Activated CD4-positive, alpha-beta T cell treated with anti-CD3 and anti-CD28 coated beads, Interleukin-10, Interleukin-2, amounts not matched to agents 100 ng/mL and 50 ng/mL, durations not matched to agents 16 hours and 8 hours (primary cell): ENCODE measurements at regions not wholly inside any gene's neighbourhood (a gene's known extent, or its start where the extent isn't known, plus 50 kb on each side); places are given as distances from the start of the nearest gene placed in this dataset.

Source experiments
- DNase-seq: peaks from one replicate; pipeline ENCODE4 v3.0.0-alpha.2; 2020

DNA sequence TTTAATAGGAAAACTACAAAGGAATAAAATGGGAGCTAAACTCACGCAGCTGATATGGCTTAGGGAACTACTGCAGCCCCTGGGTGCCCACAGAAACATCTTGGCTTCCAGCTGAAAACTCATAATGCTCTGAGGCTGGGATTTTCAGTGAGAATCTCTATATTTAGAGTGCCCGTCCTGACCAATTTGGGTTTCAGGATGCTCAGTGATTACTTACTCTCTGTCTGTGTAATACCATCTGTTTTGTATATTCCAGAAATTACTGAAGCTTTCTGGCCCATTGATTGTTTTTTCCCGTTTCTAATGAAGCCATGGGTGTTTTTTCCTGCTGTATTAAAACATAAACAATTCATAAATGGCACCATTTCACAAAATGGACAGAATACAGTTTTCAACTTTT, 50.6 kb upstream of the ZNF385D start:
- DNase-seq, result no peak

DNA sequence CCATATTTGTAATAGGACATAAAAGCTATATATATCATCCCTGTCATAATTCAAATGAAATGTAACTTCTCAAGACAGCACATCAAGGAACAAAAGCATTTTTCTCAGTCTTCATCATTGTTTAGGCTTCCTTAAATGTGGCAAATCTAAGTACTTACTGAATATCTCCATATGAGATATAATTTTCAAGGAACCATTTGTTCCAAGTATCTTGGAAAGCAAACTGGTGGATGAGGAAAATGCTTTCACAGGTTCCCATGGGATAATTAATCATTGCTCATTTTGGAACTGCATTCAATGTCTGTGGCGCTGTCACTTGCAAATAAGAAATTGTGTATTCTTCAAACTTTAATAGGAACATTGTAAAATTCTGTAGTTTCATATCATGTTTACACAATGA, 52.6 kb upstream of the ZNF385D start:
- DNase-seq, result no peak

- DNase-seq, result no peak
Observed at GRCh38 chr3:21804330-21804729, 53.3 kb upstream of the ZNF385D start.

DNA sequence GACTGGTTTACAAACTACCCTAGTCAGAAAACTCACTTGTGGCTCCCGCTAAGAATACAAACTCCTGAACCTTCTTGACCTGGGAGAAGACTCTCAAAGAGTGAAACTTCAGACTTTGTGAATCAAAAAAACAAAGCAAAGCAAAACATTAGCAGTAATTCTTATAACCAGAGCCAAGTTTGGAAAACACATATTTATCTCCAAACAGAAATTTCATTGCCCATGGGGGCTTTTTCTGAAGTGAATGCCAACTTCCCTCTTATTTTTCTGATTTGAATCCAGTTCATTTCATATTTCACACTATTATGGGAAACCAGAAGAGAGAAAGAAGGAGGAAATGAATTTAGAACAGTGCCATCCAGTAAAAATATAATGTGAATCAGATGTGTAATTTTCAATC, 55.7 kb upstream of the ZNF385D start:
- no peak for DNase-seq

- DNase-seq, result no peak
Observed at GRCh38 chr3:21825684-21826083, 74.7 kb upstream of the ZNF385D start.

DNA sequence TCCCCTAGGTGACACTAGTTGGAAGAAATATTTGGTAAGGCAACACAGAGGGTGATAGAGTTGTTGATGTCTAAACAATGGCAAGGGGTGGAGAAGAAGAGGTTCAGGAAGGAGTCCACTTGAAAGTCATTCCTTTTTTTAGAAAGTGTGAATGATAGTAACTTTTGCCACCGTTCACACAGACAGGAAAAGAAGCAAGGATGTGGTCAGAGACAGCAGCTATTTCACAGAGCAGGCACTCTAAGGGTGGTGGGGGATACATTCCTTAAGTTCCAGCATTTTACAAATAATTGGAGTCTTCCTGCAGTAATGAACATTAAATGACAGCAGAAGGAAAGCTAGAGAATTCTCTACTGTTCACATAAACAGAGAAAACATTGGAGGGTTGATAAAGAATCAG, 75.4 kb upstream of the ZNF385D start:
- no peak for DNase-seq

DNA sequence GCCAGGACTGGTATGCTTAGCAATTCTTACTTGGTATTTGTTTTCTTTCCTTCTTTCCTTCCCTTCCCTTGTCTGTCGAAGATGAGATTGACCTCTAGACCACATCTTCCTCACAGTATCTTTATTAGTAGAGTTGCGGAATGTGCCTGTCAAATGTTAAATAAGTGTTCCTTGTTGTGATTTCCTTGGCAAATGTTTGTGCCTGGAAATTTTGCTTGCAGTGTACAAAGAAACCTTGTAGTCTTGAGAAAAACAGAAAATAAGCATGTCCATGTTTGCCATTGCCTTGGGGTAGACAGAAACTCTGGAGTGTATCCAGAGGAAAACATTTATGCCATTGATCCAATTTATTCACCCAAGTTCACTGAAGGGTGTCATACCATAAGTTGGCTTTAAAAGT, 79.5 kb upstream of the ZNF385D start:
- no peak for DNase-seq

- no peak for DNase-seq
Observed at GRCh38 chr3:21835264-21835663, 84.3 kb upstream of the ZNF385D start.

DNA sequence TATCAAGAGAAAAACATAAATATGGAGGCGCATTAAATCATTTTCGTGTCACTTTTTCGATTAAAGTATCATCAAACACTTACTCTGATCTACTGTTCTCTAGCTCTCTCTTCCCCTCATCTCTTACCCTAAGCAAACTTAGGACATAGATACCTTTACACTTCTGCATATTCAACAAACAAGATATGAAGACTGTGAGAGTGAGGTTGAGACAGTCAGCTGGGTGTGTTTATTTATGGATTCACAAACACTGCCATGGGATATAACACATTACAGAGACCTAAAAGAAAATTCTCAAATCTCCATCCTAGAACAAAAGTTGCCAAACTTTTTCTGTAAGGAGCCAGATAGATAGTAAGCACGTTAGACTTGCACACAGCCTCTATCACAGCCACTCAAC, 85.2 kb upstream of the ZNF385D start:
- DNase-seq, result no peak

DNA sequence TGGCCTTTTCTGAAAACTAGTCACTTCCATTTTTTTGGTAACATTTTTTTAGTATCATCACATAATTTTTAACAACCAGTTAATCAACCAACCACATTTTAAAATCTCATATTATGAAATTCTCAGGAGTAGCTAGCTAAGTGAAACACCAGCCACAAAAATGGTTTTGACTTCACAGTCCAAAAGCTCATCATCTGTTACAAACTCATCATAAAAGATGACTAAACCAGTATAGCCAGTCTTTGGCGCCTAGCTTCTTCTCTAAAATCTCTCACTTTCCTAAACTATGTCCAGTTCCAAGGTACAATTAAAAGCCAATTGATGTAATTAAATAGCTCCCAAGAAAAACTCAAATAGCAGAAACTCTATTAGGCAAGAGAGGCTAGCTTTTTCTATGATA, 88.2 kb upstream of the ZNF385D start:
- DNase-seq, result no peak

DNA sequence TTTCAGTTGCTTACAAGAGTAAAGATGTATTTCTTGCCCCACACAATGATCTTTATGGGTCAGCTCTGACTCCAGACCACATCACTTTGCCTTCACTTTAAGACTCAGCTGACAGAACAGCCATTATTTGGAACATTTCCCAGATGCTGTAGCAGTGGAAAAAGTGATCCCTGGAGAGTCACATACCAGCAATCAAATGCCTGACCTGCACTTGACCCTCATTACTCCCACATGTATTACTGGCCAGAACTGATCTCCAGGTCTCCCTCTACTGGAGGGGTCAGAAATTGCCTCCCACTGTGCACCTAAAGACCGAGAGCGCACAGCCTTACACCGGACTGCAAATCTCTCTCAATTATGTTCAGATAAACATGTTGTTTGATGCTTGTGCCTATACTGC, 88.6 kb upstream of the ZNF385D start:
- DNase-seq, result peak; percentile 2

DNA sequence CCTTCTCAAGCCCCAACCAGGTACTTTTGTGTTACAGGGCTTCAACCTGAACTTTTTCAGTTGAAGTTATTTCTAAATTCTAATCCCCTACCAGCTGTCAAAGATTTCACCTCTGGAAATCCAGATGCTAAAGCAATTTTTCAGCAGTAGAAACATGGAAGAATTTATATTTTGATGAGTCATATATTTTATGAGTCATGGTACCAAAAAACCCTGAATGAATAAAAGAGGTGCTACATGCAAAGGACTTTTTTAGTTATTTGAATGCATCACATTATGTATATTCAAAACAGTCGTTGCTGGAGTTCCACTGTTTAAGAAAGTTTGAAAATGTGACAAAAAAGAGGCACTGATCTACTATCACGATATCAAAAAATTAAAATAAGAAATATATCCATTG, 96.0 kb upstream of the ZNF385D start:
- no peak for DNase-seq

- DNase-seq, result no peak
Observed at GRCh38 chr3:21859124-21860081, 108.4 kb upstream of the ZNF385D start.

GRCh38 chr3:21860082-21860475, 109.1 kb upstream of the ZNF385D start:
- DNase-seq, result no peak

GRCh38 chr3:21860657-21861056, 109.6 kb upstream of the ZNF385D start:
- DNase-seq, result no peak

DNA sequence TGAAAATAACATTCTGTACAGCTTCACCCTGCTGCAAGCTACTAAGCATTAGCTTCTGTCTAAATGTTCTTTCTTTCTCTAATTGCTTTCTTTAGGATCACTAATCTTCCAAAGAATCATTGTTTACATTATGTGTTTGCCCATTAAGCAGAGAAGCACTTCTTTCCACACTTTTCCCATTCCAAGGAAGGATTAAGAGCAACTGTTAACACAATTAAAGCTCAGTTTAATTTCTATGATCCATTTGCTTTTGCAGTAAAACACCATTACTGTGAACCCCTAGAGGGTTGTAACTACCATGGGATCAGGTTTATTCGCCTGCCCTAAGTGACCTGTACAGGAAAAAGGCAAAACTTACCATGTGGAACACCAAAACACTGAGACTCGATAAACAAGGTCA, 125.8 kb upstream of the ZNF385D start:
- no peak for DNase-seq

GRCh38 chr3:21877214-21877754, 126.3 kb upstream of the ZNF385D start:
- no peak for DNase-seq

GRCh38 chr3:21879184-21879886, 128.3 kb upstream of the ZNF385D start:
- no peak for DNase-seq

- no peak for DNase-seq
Observed at GRCh38 chr3:21888656-21889055, 137.6 kb upstream of the ZNF385D start.

- DNase-seq, result no peak
Observed at GRCh38 chr3:21889166-21889565, 138.2 kb upstream of the ZNF385D start.

DNA sequence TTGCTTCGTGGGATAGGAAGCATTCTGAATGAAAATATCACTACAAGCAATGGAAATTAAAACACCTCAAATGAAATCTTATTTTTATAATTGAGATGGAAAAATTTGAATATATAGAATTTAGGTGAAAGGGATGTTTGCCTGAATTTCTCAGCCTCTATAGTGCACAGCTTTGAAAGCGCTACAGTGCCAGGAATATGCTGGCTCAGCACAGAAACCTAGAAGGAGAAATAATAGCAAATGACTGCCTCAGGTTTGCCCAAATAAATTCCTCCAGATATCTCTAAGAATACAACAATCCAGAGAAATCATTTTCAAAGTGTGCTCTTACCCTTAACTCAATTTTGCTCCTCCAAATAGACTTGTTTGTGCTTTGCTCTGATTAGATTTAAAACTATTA, 141.1 kb upstream of the ZNF385D start:
- no peak for DNase-seq

- DNase-seq, result no peak
Observed at GRCh38 chr3:21893242-21893641, 142.2 kb upstream of the ZNF385D start.

- DNase-seq, result peak; percentile 0
Observed at GRCh38 chr3:21894459-21895340, 143.7 kb upstream of the ZNF385D start.
